ENCODE measurements at regions not wholly inside any gene's neighbourhood (a gene's known extent, or its start where the extent isn't known, plus 50 kb on each side); places are given as distances from the start of the nearest gene placed in this dataset.

GRCh38 chrX:39245024-39245423, 443.8 kb downstream of the MID1IP1 start:
- no peak for TF ChIP-seq EZH2 (IDR thresholded peaks at IDR 0.05; ENCODE audit: borderline replicate concordance, insufficient read depth, low read length, poor library complexity, severe bottlenecking)
- TF ChIP-seq RAD21 (conservative IDR thresholded peaks at IDR 0.05) = no peak
- TF ChIP-seq, protein P1, sequence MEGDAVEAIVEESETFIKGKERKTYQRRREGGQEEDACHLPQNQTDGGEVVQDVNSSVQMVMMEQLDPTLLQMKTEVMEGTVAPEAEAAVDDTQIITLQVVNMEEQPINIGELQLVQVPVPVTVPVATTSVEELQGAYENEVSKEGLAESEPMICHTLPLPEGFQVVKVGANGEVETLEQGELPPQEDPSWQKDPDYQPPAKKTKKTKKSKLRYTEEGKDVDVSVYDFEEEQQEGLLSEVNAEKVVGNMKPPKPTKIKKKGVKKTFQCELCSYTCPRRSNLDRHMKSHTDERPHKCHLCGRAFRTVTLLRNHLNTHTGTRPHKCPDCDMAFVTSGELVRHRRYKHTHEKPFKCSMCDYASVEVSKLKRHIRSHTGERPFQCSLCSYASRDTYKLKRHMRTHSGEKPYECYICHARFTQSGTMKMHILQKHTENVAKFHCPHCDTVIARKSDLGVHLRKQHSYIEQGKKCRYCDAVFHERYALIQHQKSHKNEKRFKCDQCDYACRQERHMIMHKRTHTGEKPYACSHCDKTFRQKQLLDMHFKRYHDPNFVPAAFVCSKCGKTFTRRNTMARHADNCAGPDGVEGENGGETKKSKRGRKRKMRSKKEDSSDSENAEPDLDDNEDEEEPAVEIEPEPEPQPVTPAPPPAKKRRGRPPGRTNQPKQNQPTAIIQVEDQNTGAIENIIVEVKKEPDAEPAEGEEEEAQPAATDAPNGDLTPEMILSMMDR (IDR thresholded peaks at IDR 0.05; ENCODE audit: poor library complexity, severe bottlenecking) = no peak
- no peak for TF ChIP-seq SMC3 (conservative IDR thresholded peaks at IDR 0.05; ENCODE audit: poor library complexity)
- TF ChIP-seq POLR2AphosphoS5 (IDR thresholded peaks at IDR 0.05) = no peak
- no peak for TF ChIP-seq EP300 (conservative IDR thresholded peaks at IDR 0.05; ENCODE audit: poor library complexity, severe bottlenecking)
- no peak for TF ChIP-seq TAF1 (IDR thresholded peaks at IDR 0.05; ENCODE audit: low read depth)
- TF ChIP-seq MXI1 (conservative IDR thresholded peaks at IDR 0.05; ENCODE audit: poor library complexity, severe bottlenecking) = no peak
